Smooth muscle cell (in vitro differentiated cells): ENCODE measurements at regions not wholly inside any gene's neighbourhood (a gene's known extent, or its start where the extent isn't known, plus 50 kb on each side); places are given as distances from the start of the nearest gene placed in this dataset.

Experiments used
- DNase-seq: peaks from one replicate; lab custom pipeline; 2025; ENCODE audit not compliant: unreplicated experiment; lab: John Stamatoyannopoulos, UW
- H2AFZ ChIP-seq: fragments of 200-600 bp; sonication (generic); 2 replicates; pipeline ENCODE4 v1.6.0; 2016; ENCODE audit warnings: antibody characterized with exemption, low read depth, mild to moderate bottlenecking
- H3F3A ChIP-seq: fragments of 200-600 bp; sonication (generic); 2 replicates; pipeline ENCODE4 v1.6.0; 2017; ENCODE audit warnings: antibody characterized with exemption, low read depth
- H3K27ac ChIP-seq: fragments of 200-600 bp; sonication (generic); 2 replicates; pipeline ENCODE4 v1.5.1; 2016; ENCODE audit warnings: low read depth, mild to moderate bottlenecking
- H3K27me3 ChIP-seq: fragments of 200-600 bp; sonication (generic); 2 replicates; pipeline ENCODE4 v1.6.1; 2016; ENCODE audit warnings: low read depth, mild to moderate bottlenecking
- H3K36me3 ChIP-seq: fragments of 200-600 bp; sonication (generic); 2 replicates; pipeline ENCODE4 v1.5.1; 2016; ENCODE audit warnings: low read depth
- H3K4me1 ChIP-seq: fragments of 200-600 bp; sonication (generic); 2 replicates; pipeline ENCODE4 v1.5.1; 2016; ENCODE audit warnings: low read depth
- H3K4me2 ChIP-seq: fragments of 200-600 bp; sonication (generic); 2 replicates; pipeline ENCODE4 v1.6.0; 2016; ENCODE audit warnings: mild to moderate bottlenecking
- H3K4me3 ChIP-seq: fragments of 200-600 bp; sonication (generic); 2 replicates; pipeline ENCODE4 v1.5.1; 2016; ENCODE audit warnings: mild to moderate bottlenecking
- H3K79me2 ChIP-seq: fragments of 200-600 bp; sonication (generic); 2 replicates; pipeline ENCODE4 v1.6.0; 2016; ENCODE audit warnings: low read depth, mild to moderate bottlenecking
- H3K9ac ChIP-seq: fragments of 200-600 bp; sonication (generic); 2 replicates; pipeline ENCODE4 v1.6.0; 2016; ENCODE audit warnings: low read depth
- H3K9me3 ChIP-seq: fragments of 200-600 bp; sonication (generic); replicated peaks from 2 replicates; pipeline ENCODE4 v1.5.1; 2016; ENCODE audit warnings: low read depth
- H4K20me1 ChIP-seq: fragments of 200-600 bp; sonication (generic); 2 replicates; pipeline ENCODE4 v1.6.0; 2016; ENCODE audit warnings: low read depth
- WGBS: methylation state at CpG from one replicate; pipeline ENCODE4 v1.1.7; 2016; ENCODE audit warnings: low lambda C conversion rate; 5-methylcytosine and 5-hydroxymethylcytosine counted together
- TF ChIP-seq, protein P1 (sequence below): fragments of 200-600 bp; sonication (generic); IDR thresholded peaks from 2 replicates; pipeline ENCODE4 v1.5.1; 2017; ENCODE audit warnings: borderline replicate concordance, mild to moderate bottlenecking, antibody characterized with exemption; ENCODE audit not compliant: insufficient read depth, poor library complexity, severe bottlenecking

DNA sequence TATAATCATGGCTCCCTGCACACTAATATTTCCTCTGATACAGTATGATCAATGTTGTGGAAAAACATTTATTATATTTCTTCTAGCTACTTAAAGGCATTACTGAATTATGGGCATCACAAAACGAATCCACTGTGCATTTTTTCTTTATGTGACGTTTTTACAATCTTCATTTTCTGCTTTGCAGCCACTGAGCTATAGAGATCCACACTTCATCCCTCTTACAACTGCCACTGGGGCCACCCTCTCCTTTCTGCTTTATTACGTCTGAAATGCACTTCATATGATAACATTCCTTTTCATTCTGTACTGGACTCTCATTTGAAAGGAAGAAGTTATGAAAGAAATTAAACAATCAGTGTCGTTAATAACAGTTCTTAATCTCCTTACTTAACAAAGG, 394.5 kb upstream of the HNRNPA3 start:
- Histone ChIP-seq H3K9ac (no peak overlapping the region), H4K20me1 (no peaks in the 10 kb centered on the region), H3K36me3 (no peaks in the 10 kb centered on the region), H2AFZ (no peak overlapping the region), H3K79me2 (no peaks in the 10 kb centered on the region), H3K4me1 (peaks cover 10% of the 10 kb centered on the region), H3K4me3 (no peak overlapping the region), H3K27ac (no peak overlapping the region), H3K9me3 (no peaks in the 10 kb centered on the region), H3K27me3 (no peaks in the 10 kb centered on the region), H3F3A (no peaks in the 10 kb centered on the region), H3K4me2 (no peak overlapping the region)
- DNase-seq: no peak
- TF ChIP-seq, protein P1, sequence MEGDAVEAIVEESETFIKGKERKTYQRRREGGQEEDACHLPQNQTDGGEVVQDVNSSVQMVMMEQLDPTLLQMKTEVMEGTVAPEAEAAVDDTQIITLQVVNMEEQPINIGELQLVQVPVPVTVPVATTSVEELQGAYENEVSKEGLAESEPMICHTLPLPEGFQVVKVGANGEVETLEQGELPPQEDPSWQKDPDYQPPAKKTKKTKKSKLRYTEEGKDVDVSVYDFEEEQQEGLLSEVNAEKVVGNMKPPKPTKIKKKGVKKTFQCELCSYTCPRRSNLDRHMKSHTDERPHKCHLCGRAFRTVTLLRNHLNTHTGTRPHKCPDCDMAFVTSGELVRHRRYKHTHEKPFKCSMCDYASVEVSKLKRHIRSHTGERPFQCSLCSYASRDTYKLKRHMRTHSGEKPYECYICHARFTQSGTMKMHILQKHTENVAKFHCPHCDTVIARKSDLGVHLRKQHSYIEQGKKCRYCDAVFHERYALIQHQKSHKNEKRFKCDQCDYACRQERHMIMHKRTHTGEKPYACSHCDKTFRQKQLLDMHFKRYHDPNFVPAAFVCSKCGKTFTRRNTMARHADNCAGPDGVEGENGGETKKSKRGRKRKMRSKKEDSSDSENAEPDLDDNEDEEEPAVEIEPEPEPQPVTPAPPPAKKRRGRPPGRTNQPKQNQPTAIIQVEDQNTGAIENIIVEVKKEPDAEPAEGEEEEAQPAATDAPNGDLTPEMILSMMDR: no peak
- WGBS: 76% methylated on average over 4 of the region's 4 CpGs

DNA sequence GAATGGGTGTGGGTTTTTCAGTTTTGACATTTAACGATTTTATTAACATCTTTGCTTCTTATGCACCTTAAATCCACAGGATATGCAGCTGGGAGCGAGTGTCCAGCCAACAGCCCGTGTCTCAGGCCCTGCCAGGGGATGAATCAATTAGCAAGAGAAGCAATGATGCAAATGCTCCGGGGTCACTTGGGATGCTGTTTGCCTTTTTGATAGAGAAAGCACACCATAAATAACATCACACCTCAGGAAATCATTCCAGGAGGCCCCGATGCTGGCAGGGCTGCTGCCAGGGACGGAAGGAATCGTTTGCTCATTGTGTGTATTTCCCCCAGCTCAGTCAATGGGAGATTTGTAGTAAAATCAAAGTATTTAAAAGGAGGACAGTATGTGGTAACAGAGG, 394.0 kb upstream of the HNRNPA3 start:
- DNase-seq: no peak
- H3K27ac ChIP-seq: no peak overlapping the region
- no peaks in the 10 kb centered on the region for H3F3A ChIP-seq
- no peaks in the 10 kb centered on the region for H4K20me1 ChIP-seq
- H3K27me3 ChIP-seq: no peaks in the 10 kb centered on the region
- H2AFZ ChIP-seq: no peak overlapping the region
- H3K4me3 ChIP-seq: no peak overlapping the region
- TF ChIP-seq, protein P1: no peak
- H3K79me2 ChIP-seq: no peaks in the 10 kb centered on the region
- no peaks in the 10 kb centered on the region for H3K36me3 ChIP-seq
- no peaks in the 10 kb centered on the region for H3K9me3 ChIP-seq
- H3K4me2 ChIP-seq: no peak overlapping the region
- 64% methylated on average over 7 of the region's 7 CpGs for WGBS
- no peak overlapping the region for H3K9ac ChIP-seq
- peaks cover 10% of the 10 kb centered on the region for H3K4me1 ChIP-seq

DNA sequence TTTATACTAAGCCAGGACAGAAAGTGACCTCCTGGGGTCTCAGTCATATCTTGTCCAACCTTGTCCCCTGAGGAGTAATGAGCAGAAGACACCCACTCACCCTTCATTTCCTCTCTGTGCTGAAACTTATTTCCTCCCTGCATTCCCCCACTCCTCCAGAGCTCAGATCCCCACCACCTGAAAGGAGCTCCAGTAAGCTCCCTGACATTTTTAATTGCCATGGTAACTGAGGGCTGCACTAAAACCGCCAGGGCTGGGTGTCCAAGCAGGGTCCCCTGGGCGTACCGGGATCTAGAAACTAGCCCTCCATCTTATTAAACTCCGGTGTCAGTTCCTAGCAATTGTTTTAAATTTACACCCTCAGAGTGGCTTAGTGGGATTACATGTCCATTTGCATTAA, 393.3 kb upstream of the HNRNPA3 start:
- H3K9me3 ChIP-seq: no peaks in the 10 kb centered on the region
- no peaks in the 10 kb centered on the region for H3K27me3 ChIP-seq
- H3K79me2 ChIP-seq: no peaks in the 10 kb centered on the region
- no peaks in the 10 kb centered on the region for H4K20me1 ChIP-seq
- DNase-seq: no peak
- H3K27ac ChIP-seq: no peak overlapping the region
- no peak overlapping the region for H2AFZ ChIP-seq
- 98% methylated on average over 4 of the region's 4 CpGs for WGBS
- H3K9ac ChIP-seq: no peak overlapping the region
- no peaks in the 10 kb centered on the region for H3K36me3 ChIP-seq
- no peaks in the 10 kb centered on the region for H3F3A ChIP-seq
- no peak overlapping the region for H3K4me2 ChIP-seq
- no peak overlapping the region for H3K4me3 ChIP-seq
- TF ChIP-seq, protein P1: no peak
- H3K4me1 ChIP-seq: peaks cover 10% of the 10 kb centered on the region

DNA sequence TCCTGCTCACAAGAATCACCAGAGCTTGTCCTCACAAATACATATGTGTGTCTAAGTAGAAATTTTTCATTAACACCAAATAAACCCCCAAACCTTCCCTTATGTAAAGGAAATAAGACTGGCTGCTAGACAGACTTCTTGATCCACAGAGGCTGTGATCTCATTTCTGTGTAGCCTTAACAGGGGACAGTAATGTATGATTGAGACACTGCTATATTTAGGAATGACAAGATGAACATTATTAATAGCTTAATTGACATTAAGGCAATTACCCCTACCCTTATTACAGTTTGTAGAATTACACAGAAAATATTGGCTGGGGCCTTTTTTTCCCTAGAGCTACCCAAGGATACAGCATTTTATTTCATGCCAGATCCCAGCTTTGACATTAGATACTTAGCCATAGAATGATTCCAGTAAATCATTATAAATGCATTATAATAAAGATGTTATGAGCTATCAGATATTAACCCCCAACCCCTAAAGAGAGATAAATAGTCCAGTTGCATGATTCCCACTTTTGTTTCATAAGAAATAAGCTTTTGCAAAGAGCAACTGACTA, 392.1 kb upstream of the HNRNPA3 start:
- no peak overlapping the region for H3K9ac ChIP-seq
- no peak for DNase-seq
- no peaks in the 10 kb centered on the region for H3K36me3 ChIP-seq
- H3K4me3 ChIP-seq: no peak overlapping the region
- no peaks in the 10 kb centered on the region for H4K20me1 ChIP-seq
- H3K27ac ChIP-seq: no peak overlapping the region
- peaks cover 10% of the 10 kb centered on the region for H3K4me1 ChIP-seq
- TF ChIP-seq, protein P1: no peak
- H3K4me2 ChIP-seq: no peak overlapping the region
- H2AFZ ChIP-seq: no peak overlapping the region
- no peaks in the 10 kb centered on the region for H3K9me3 ChIP-seq
- peaks cover 5% of the 10 kb centered on the region for H3K27me3 ChIP-seq
- H3K79me2 ChIP-seq: no peaks in the 10 kb centered on the region
- H3F3A ChIP-seq: no peaks in the 10 kb centered on the region
